LNCaP clone FGC (cell line): ENCODE measurements at regions not wholly inside any gene's neighbourhood (a gene's known extent, or its start where the extent isn't known, plus 50 kb on each side); places are given as distances from the start of the nearest gene placed in this dataset.

Source experiments
- DNase-seq: peaks from one replicate; pipeline ENCODE4 v3.0.0-alpha.2; 2011; ENCODE audit warnings: low read depth
- H3K4me3 ChIP-seq: 2 replicates; pipeline ENCODE4 v1.5.1; 2011; ENCODE audit warnings: mild to moderate bottlenecking, low read depth, low read length, control low read depth
- TF ChIP-seq, protein P1 (sequence below): IDR thresholded peaks from 2 replicates; pipeline ENCODE4 v1.5.1; 2012; ENCODE audit warnings: mild to moderate bottlenecking; ENCODE audit not compliant: control insufficient read depth, insufficient read depth; ENCODE audit errors: extremely low read depth

DNA sequence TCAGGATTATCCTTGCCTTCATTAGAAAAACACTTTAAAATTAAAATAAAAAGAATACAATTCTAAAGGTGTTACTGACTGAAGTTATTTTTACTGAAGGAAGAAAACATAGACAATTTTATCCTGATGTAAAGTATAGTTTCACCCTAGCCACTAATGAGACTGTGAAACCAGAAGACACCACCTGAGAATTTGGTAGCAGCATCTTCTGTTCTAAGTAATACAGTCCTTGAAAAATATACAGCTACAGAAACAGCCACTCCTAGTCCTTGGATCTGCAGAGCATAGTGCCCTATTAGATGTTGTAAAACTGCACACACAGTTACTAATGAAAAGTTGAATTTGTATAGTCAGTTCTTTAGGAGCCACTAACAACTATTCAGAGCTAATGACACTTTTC is 377.7 kb downstream of the PRR16 start:
- no peak for DNase-seq
- TF ChIP-seq, protein P1, sequence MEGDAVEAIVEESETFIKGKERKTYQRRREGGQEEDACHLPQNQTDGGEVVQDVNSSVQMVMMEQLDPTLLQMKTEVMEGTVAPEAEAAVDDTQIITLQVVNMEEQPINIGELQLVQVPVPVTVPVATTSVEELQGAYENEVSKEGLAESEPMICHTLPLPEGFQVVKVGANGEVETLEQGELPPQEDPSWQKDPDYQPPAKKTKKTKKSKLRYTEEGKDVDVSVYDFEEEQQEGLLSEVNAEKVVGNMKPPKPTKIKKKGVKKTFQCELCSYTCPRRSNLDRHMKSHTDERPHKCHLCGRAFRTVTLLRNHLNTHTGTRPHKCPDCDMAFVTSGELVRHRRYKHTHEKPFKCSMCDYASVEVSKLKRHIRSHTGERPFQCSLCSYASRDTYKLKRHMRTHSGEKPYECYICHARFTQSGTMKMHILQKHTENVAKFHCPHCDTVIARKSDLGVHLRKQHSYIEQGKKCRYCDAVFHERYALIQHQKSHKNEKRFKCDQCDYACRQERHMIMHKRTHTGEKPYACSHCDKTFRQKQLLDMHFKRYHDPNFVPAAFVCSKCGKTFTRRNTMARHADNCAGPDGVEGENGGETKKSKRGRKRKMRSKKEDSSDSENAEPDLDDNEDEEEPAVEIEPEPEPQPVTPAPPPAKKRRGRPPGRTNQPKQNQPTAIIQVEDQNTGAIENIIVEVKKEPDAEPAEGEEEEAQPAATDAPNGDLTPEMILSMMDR = no peak

DNA sequence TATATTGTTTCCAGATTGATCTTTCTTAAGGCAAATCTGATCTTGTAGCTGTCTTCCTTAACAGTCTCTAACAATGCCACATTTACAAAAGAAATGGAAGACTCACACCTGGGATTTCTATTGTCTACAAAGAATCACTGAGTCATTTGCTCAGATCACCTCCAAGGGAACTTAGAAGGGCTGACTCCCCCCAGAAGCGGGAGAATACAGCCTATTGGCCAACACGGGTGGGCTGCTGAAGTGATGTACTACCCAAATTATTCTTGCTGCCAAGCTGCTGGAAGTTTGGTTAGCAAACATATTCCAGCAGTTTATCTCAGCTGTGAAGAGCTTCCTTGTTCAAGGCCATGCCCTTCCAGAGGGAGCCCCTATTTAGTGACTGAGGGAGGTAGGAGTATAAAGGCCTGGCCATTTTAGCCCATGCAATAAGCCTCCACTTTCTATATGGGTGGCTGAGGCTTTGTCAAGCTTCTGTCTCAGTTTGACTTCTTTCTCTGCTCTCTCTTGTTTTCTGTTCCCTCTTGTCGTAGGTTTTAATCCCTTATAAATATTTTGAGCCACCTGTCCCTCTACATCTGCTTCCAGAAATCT is 379.4 kb downstream of the PRR16 start:
- DNase-seq = no peak
- no peak overlapping the region for H3K4me3 ChIP-seq
- TF ChIP-seq, protein P1 = no peak

More for the DNA sequence above, 377.7 kb downstream of the PRR16 start:
- no peak overlapping the region for H3K4me3 ChIP-seq

DNA sequence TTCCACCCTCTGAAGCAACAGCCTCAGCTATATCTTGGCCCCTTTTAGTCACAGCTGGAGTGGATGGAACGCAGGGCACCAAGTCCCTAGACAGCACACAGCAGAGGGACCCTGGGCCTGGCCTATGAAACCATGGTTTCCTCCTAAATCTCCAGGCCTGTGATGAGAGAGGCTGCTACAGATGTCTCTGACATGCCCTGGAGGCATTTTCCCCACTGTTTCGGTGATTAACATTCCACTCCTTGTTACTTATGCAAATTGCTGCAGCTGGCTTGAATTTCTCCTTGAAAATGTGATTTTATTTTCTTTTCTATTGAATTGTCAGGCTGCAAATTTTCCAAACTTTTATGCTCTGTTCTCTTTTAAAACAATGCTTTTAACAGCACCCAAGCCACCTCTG is 384.8 kb downstream of the PRR16 start:
- TF ChIP-seq, protein P1 = no peak
- no peak for DNase-seq
- no peak overlapping the region for H3K4me3 ChIP-seq

DNA sequence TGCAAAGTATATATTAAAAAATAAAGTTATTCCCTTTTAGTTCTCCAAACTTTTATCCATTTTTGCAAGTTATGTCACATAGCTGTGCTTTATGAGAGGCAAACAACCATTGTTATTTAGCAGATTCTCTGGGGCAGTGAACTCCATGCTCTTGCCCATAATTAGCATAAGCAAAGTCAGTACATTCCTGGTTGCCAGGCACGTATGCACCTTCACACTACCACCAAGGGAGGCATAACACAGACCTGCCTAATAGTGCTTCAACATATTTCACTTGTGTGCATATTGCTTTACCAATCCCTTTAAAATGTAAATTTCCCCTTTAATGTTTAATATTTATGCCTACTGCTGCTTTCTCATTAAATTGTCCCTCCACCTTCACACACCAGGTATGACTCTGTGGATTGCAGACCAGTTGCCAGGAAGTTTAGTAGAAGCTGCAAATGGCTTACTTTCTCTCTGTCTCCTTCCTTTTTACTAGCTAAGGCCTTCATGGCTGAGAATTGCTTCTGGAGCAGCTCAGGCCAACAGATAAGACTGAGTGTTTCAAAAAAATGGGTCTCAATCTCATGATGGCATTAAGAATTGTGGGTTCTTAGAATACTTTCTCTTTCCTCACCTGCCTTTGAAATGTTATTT is 388.2 kb downstream of the PRR16 start:
- TF ChIP-seq, protein P1 = no peak
- H3K4me3 ChIP-seq = no peak overlapping the region
- DNase-seq = no peak

DNA sequence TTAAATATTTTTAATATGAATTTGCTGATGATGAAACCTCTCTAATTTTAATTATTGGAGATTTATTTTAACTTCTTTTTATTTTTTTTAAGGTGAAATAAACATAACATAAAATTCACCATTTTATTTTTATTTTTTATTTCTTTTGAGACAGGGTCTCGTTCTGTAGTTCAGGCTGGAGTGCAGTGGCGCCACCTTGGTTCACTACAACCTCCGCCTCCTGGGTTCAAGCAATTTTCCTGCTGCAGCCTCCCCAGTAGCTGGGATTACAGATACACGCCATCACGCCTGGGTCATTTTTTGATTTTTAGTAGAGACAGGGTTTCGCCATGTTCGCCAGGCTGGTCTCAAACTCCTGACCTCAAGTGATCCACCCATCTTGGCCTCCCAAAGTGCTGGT is 402.9 kb downstream of the PRR16 start:
- DNase-seq = no peak
- TF ChIP-seq, protein P1 = no peak
- H3K4me3 ChIP-seq = no peak overlapping the region

DNA sequence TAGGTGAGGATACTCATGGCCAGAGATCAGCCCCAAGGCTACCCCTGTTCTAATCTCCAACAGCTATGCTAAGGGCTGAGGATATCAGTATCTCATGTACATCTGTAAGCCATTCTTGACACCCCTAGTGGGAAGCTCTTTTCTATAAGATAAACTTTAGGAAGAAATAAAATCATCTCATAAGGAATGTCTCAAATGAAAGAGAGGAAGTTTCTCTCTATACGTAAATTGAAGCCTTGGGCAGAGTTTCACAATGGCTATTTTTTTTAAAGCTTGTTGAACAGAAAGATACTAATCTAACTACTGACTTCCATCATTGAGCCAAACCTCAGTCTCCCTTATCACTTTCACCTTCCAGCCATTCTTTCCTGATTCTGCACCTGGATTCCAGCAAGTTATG is 405.7 kb downstream of the PRR16 start:
- TF ChIP-seq, protein P1 = no peak

DNA sequence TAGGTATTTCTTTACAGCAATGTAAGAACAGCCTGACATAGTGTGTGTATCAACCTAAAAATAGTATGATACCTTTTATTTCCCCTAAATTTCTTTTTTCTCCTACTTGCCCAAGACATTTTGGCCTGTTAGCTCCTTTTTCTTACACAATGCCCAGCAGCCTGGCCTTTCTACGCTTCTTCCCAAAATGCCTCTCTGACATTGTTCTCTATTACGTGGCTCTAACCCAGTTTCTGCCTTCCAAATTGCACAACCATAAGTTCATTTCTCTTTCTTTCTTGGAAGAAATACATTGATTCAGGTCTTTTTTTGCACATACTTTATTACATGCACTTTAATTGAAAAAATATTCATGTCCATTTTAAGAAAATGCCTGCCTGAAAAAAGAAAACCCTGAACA is 408.2 kb downstream of the PRR16 start:
- DNase-seq = no peak
- TF ChIP-seq, protein P1 = no peak
- no peak overlapping the region for H3K4me3 ChIP-seq

More for the DNA sequence above, 405.7 kb downstream of the PRR16 start:
- DNase-seq = no peak
- no peak overlapping the region for H3K4me3 ChIP-seq
